Loucy (cell line): ENCODE measurements at regions not wholly inside any gene's neighbourhood (a gene's known extent, or its start where the extent isn't known, plus 50 kb on each side); places are given as distances from the start of the nearest gene placed in this dataset.

Source experiments
- H2AFZ ChIP-seq: fragments of 200-600 bp; sonication (generic); 2 replicates; pipeline ENCODE4 v1.6.0; 2016; ENCODE audit warnings: antibody characterized with exemption, mild to moderate bottlenecking, low read length, moderate library complexity
- H3F3A ChIP-seq: fragments of 200-600 bp; 2 replicates; pipeline ENCODE4 v1.6.0; 2016; ENCODE audit warnings: antibody characterized with exemption, low read depth, mild to moderate bottlenecking
- H3K27me3 ChIP-seq: fragments of 200-600 bp; sonication (generic); 2 replicates; pipeline ENCODE4 v1.6.1; 2014; ENCODE audit warnings: low read length, mild to moderate bottlenecking; ENCODE audit not compliant: insufficient read depth, poor library complexity, severe bottlenecking
- H3K36me3 ChIP-seq: fragments of 200-600 bp; sonication (generic); 2 replicates; pipeline ENCODE4 v1.6.1; 2016; ENCODE audit warnings: low read length; ENCODE audit not compliant: insufficient read depth
- H3K4me1 ChIP-seq: fragments of 200-600 bp; sonication (generic); 2 replicates; pipeline ENCODE4 v1.5.1; 2014; ENCODE audit warnings: low read length, mild to moderate bottlenecking; ENCODE audit not compliant: insufficient read depth, poor library complexity, severe bottlenecking
- H3K4me2 ChIP-seq: fragments of 200-600 bp; sonication (generic); 2 replicates; pipeline ENCODE4 v1.6.0; 2014; ENCODE audit warnings: antibody characterized with exemption, low read length, low read depth, mild to moderate bottlenecking; ENCODE audit not compliant: poor library complexity, severe bottlenecking
- H3K4me3 ChIP-seq: fragments of 200-600 bp; sonication (generic); 2 replicates; pipeline ENCODE4 v1.5.1; 2014; ENCODE audit warnings: low read length, mild to moderate bottlenecking, mixed read lengths; ENCODE audit not compliant: poor library complexity, severe bottlenecking
- H3K79me2 ChIP-seq: fragments of 200-600 bp; sonication (generic); 2 replicates; pipeline ENCODE4 v1.6.1; 2014; ENCODE audit warnings: low read length; ENCODE audit not compliant: insufficient read depth
- H3K9ac ChIP-seq: fragments of 200-600 bp; sonication (generic); 2 replicates; pipeline ENCODE4 v1.6.0; 2014; ENCODE audit warnings: mild to moderate bottlenecking, low read depth, low read length, moderate library complexity; ENCODE audit not compliant: poor library complexity, severe bottlenecking
- H3K9me2 ChIP-seq: fragments of 200-600 bp; sonication (generic); replicated peaks from 2 replicates; pipeline ENCODE4 v1.6.1; 2016; ENCODE audit warnings: low read depth, low read length, mixed read lengths
- H3K9me3 ChIP-seq: fragments of 200-600 bp; sonication (generic); 2 replicates; pipeline ENCODE4 v1.6.1; 2014; ENCODE audit warnings: mild to moderate bottlenecking, antibody characterized with exemption, low read length, low read depth; ENCODE audit not compliant: insufficient read depth
- H4K20me1 ChIP-seq: fragments of 200-600 bp; sonication (generic); 2 replicates; pipeline ENCODE4 v1.6.0; 2014; ENCODE audit warnings: antibody characterized with exemption, low read length, mild to moderate bottlenecking; ENCODE audit not compliant: insufficient read depth, poor library complexity, severe bottlenecking
- CTCF ChIP-seq: fragments of 200-600 bp; sonication (generic); conservative IDR thresholded peaks from 2 replicates; pipeline ENCODE4 v1.5.1; 2014; ENCODE audit warnings: mild to moderate bottlenecking, antibody characterized with exemption, low read length
- EZH2phosphoT487 ChIP-seq: fragments of 200-600 bp; IDR thresholded peaks from 2 replicates; pipeline ENCODE4 v1.6.1; 2018; ENCODE audit warnings: antibody characterized with exemption, mild to moderate bottlenecking, moderate library complexity, borderline replicate concordance

GRCh38 chr2:145572238-145572637 is 1052.3 kb upstream of the ZEB2 start:
- H3K79me2 ChIP-seq = no peaks in the 10 kb centered on the region
- no peak overlapping the region for H3K4me3 ChIP-seq
- TF ChIP-seq EZH2phosphoT487 = no peak
- TF ChIP-seq CTCF = no peak
- no peaks in the 10 kb centered on the region for H3K9me2 ChIP-seq
- no peak overlapping the region for H3K9ac ChIP-seq
- no peak overlapping the region for H2AFZ ChIP-seq
- no peaks in the 10 kb centered on the region for H3K4me1 ChIP-seq
- no peaks in the 10 kb centered on the region for H3K9me3 ChIP-seq
- no peaks in the 10 kb centered on the region for H3K27me3 ChIP-seq
- no peaks in the 10 kb centered on the region for H3F3A ChIP-seq
- H4K20me1 ChIP-seq = no peaks in the 10 kb centered on the region
- H3K4me2 ChIP-seq = no peak overlapping the region
- H3K36me3 ChIP-seq = no peaks in the 10 kb centered on the region

- Histone ChIP-seq H4K20me1 (no peaks in the 10 kb centered on the region), H3K27me3 (no peaks in the 10 kb centered on the region), H3K79me2 (no peaks in the 10 kb centered on the region), H3K9me3 (no peaks in the 10 kb centered on the region), H3K9ac (no peak overlapping the region), H3K4me3 (no peak overlapping the region), H3K9me2 (no peaks in the 10 kb centered on the region), H3K4me1 (no peaks in the 10 kb centered on the region), H3F3A (no peaks in the 10 kb centered on the region), H3K36me3 (no peaks in the 10 kb centered on the region), H3K4me2 (no peak overlapping the region), H2AFZ (no peak overlapping the region)
- TF ChIP-seq CTCF (no peak), EZH2phosphoT487 (no peak)
Observed at GRCh38 chr2:145569108-145569507, 1049.2 kb upstream of the ZEB2 start.

GRCh38 chr2:145563741-145564615 is 1044.1 kb upstream of the ZEB2 start:
- no peak overlapping the region for H3K4me2 ChIP-seq
- no peaks in the 10 kb centered on the region for H3K9me2 ChIP-seq

More at GRCh38 chr2:145563741-145564615, 1044.1 kb upstream of the ZEB2 start:
- no peaks in the 10 kb centered on the region for H4K20me1 ChIP-seq
- H3K9ac ChIP-seq = no peak overlapping the region
- no peaks in the 10 kb centered on the region for H3K79me2 ChIP-seq
- no peaks in the 10 kb centered on the region for H3K9me3 ChIP-seq
- H3K36me3 ChIP-seq = no peaks in the 10 kb centered on the region
- H3K27me3 ChIP-seq = no peaks in the 10 kb centered on the region
- H2AFZ ChIP-seq = no peak overlapping the region
- H3K4me3 ChIP-seq = no peak overlapping the region
- no peaks in the 10 kb centered on the region for H3K4me1 ChIP-seq
- no peaks in the 10 kb centered on the region for H3F3A ChIP-seq
- TF ChIP-seq CTCF (no peak), EZH2phosphoT487 (no peak)
